HG03280 (cell line): ENCODE measurements at regions not wholly inside any gene's neighbourhood (a gene's known extent, or its start where the extent isn't known, plus 50 kb on each side); places are given as distances from the start of the nearest gene placed in this dataset.

Experiments used
- ATAC-seq: cut with Tn5 transposase; IDR thresholded peaks from one replicate; pipeline ENCODE4 v1.9.1; 2021; ENCODE audit warnings: mild to moderate bottlenecking, moderate library complexity; ENCODE audit not compliant: unreplicated experiment

GRCh38 chr1:229073251-229073650 is 197.7 kb upstream of the RAB4A start:
- ATAC-seq, result no peak

GRCh38 chr1:229075217-229075616 is 195.7 kb upstream of the RAB4A start:
- ATAC-seq, result no peak

DNA sequence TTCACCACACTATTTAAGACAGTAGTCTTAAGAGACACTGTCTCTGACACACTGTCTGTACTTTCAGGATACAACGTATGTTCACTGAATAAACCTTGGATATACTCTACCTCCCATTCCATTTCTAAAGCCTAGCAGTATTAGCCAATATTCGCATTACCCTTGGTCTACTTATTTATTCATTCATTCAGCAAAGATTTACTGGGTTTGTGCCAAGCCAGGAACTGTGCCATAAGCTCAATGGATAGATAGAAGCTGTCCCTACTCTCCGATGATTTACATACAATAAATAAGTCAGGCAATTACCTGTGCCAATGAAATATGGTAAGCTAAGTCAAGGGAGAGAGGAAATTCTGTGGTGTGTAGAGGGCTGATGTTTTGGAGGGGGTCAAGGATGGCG is 195.2 kb upstream of the RAB4A start:
- no peak for ATAC-seq

DNA sequence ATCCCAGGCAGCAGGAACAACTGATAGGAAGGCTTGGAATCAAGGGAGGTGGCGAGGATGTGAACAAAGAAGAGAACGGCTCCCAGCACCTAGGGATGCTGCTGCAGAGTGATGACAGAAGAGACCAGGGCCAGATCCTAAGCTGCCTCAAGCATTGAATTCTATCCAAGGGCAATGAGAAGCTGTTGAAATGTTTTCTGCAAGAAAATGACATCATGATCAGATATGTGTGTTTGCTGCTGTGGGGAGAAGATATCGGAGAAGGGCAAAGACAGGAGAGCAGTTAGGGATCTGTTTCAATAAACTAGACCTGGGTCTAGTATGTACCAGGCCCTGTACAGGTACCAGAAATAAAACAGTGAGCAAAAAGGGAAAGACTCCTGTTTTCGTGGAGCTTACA is 194.7 kb upstream of the RAB4A start:
- ATAC-seq, result no peak

DNA sequence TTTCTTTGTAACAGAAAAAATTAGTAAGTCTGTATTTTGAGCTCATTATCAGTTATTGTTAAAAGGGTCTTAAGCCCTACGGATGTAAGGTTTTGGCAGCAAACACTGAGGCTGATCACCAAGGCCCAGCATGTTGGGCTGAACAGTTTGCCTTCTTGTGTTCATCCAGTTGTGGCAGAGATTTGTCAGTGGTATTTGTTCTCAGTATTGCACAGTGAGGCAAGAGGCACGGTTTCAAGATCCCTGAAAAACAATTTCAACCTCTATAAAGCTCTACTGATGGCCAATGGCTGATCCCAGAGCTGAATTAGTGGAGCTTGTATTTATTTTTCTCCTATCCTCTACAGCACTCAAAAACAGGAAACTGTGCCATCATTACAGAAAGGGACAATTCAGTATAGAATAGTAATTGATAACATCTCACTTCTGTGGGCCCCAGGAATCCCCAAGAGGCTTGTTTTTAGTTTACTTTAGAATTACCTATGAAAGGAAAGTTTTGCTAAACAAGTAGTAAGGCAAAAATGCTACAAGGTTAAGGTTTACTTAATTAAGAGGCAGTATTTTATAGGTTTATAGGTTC is 191.8 kb upstream of the RAB4A start:
- ATAC-seq, result no peak

GRCh38 chr1:229080361-229080760 is 190.6 kb upstream of the RAB4A start:
- ATAC-seq, result no peak

DNA sequence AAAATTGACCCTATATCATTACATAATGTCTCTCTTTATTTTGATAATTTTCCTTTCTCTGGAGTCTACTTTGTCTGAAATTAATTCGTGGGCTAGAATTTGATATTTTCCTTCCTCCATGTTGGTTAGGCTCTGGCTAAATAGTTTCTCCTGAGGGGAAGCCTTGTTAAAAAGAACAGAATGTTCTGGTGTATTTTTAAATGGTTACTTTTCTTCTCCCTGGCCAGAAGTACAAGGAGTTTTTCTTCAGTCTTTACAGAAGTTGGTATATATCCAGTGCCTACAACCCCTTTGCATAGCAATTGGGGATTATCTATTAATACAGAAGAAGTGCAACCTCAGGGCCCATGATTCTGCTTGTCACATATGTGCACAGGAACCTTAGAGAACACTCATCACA is 185.6 kb upstream of the RAB4A start:
- ATAC-seq, result no peak

GRCh38 chr1:229086091-229086490 is 184.8 kb upstream of the RAB4A start:
- ATAC-seq, result no peak

- ATAC-seq, result no peak
Measured at GRCh38 chr1:229086686-229087085, 184.2 kb upstream of the RAB4A start.

DNA sequence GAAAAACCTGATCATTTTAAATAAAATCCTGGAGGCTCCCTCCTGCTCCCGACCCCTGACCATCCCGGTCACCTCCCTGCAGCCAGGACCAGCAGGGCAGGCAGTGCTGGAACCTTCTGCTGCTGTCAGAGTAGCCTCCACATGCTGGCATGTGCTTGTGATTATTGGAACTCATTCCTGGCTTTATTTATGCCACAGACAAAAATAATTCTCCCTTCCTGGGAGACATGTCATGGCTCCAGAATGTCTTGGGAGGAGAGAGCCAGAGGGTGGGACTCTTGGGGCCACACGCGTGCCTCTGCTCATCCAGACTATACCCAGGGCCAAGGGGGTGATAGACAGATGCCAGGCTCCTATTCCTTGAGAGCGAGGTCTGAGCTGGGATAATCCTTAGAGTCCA is 183.6 kb upstream of the RAB4A start:
- ATAC-seq, result no peak

DNA sequence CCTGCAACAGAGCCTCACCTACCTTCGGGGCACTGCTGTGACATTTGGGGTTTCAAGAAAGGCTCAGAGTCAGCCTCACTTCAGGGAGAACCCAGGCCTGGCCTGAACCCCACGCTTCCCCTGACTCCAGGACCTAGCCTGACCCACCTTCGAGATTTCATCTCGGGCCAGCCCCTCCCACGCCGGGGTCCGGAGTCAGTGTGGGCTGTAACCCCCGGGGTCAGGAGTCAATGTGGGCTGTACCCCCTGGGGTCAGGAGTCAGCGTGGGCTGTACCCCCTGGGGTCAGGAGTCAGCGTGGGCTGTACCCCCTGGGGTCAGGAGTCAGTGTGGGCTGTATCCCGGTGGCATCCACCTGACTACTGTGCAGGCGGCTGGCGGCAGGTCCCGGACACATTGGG is 183.0 kb upstream of the RAB4A start:
- ATAC-seq, result no peak

DNA sequence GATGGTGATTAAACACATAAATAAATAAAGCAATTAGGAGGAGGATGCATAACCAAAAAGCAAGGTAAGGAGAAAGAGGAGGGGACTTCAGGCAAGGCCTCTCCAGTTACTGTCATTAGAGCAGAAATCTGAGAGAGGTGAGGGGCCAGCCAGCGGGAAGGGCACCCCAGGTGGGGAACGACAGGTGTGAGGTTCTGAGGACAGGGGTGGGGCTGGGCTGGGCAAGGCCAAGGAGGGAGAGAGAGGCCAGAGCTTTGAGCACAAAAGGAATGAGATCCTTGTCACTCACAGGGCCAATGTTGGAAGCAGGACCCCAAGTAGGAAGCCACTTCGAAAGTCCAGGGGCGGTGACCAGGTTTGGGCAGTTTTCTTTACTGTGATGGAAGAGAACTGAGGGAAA is 182.2 kb upstream of the RAB4A start:
- no peak for ATAC-seq

GRCh38 chr1:229089586-229090208 is 181.2 kb upstream of the RAB4A start:
- no peak for ATAC-seq

- no peak for ATAC-seq
Measured at GRCh38 chr1:229091721-229092136, 179.2 kb upstream of the RAB4A start.

DNA sequence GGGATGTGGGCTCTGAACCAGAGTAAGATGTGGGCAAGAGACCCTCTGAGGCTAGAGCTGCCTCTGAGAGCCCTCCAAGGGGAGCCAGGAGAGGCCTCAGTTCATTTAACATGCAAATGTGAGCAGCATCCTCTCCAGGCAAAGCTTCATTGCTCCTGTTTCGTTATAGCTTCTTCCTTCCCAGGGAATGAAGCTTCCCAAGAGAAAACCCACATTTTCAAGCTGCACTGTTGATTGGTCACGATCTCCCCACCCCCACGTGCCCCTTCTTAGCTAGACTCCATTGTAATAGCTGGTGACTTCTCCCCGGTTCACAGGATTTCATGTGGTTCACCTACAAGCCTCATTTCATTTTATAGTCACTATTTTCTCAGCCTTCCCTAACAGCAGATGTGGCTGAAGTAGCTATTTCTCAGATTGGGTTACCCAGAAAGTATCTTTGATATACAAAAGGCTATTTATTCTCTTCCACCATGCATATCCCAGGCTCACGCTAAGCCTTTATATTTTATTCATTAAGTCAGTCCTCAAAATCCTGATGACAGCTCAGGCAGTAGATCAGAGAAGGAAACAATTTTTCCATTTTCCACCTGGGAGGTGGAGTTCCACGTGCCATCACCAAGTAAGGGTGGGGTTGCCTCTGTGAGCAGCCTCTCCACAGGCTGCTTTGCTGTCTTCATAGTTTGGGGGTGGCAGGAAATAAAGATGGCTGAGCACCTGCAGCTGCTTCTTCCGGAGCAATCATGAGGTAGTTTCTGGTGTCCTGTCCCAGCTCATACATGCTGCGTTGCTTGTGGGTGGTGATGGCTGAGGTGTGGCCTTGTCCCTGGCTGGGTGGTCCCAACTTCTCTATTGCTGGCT is 178.3 kb upstream of the RAB4A start:
- no peak for ATAC-seq

DNA sequence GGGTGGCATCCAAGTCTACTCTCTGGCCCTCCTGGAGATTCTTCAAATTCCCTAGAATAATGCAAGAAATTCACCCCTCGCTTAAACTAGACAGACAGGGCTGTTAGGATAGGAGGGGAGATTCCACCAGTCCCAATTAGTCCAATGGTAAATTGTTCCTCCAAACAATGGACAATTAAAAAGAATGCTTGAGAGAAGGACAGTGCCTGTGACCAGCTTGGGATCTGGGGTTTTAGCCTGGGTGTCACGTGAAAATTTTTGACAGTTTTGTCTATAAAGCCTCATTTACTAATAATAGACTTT is 177.7 kb upstream of the RAB4A start:
- no peak for ATAC-seq

DNA sequence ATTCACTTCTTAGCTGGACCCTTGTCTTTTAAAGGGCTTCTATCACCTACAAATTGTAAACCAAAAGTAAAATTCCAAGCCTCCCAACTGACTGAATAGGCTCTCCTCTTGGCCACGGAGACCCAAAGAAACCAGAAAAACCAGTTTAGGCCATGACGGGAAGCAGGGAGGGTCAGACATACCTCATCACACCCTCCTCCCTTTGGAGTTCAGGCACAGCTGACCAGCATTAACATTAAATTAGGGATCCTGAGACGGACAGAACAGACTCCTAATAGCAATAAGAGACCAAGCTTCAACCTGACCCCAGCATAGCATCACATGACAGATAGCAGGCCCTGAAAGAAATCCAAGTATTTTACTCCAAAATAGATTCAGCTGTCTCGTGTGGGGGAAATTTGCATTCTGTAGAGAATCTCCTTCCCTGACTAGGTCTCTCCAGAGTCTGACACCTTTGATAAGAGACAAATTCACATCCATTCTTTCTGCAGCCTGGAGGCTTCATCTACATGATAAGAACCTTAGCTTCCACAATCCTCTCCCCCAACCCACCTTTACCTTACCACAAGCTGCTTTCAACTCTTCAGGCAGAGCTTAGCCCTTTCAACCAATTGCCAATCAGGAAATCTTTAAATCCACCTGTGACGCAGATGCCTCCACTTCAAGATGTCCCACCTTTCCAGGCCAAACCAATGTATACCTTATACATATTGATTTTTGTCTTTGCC is 177.1 kb upstream of the RAB4A start:
- ATAC-seq, result no peak

DNA sequence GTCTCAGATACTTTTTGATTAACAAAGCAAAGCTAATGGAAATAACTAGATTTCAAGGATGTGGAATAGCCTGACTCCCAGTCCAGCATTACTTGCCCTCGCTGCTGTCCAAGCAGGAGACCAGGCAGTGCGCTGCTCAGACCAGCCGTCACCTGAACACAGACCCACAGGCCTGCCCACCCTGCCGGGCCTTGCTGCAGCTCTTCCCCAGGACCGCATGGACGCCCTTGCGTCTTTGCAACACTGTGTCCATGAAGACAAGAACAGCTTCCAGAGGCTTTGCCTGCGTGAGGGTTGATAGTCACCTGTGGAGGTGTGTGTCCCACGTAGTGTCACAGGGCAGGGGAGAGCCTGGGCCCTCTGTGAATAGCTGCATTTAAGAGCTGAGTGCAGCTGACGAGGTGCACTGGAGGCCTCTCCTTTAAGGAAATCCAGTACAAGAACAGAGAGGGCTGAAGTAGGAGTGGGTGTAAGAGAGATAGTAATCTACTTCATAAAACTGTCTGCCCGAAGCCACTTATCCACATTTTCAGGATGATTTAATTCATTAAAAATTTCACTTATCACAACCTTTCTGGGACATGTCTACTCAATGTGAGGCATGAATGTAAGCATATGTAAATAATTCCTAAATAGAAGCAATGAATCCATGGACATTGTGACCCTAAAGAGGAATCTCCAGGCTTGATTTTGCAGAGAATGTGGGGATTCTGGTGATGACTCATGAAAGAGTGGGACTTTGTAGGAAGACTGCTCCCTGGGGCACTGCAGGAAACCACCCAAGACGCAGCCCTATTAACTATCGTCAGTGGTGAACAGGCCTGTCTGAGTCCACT is 176.2 kb upstream of the RAB4A start:
- ATAC-seq, result no peak

DNA sequence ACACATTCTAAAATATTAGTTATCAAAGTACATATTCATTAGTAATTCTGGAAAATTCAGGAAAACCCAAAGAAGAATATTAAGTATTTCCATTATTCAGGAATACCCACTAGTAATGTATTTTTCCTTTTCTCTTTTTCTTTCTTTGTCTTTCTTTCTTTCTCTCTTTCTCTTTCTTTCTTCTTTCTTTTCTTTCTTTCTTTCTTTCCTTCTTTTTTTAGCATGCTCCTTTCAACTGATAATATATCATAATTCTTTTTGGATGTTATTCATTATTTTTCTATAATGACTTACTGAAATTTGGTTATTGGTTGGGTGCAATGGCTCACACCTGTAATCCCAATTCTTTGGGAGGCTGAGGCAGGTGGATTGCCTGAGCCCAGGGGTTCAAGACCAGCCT is 175.6 kb upstream of the RAB4A start:
- no peak for ATAC-seq

GRCh38 chr1:229097356-229097755 is 173.6 kb upstream of the RAB4A start:
- no peak for ATAC-seq

DNA sequence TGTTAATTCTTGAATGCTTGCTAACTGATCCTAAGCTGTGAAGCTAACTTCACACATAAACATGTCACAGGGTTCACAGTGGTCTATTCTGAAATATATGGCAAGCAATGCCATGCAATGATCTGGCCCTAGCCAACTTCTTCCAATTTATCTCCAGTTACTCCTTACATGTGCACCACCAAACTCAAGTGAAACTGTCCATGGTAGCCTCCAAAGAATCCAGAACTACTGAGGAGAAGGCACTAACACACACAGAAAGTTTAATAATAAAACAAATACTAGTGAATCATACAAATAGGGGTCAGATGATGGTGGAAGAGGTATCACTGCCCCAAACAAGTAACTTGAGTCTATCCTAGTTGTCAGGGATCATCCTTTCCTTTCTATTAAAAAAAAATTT is 172.6 kb upstream of the RAB4A start:
- no peak for ATAC-seq
